G401 (cell line): ENCODE measurements at regions not wholly inside any gene's neighbourhood (a gene's known extent, or its start where the extent isn't known, plus 50 kb on each side); places are given as distances from the start of the nearest gene placed in this dataset.
A peak's percentile ranks its signal among the peaks of the same experiment; 100 is the strongest.
"Not testable (repeated sequence)": the region's sequence is repeated elsewhere in the genome, so short reads cannot be mapped to it uniquely, and the experiment has no call there.

Experiments
- DNase-seq: peaks from one replicate; pipeline ENCODE4 v3.0.0-alpha.2; 2015; ENCODE audit warnings: low spot score
- in situ Hi-C: cut with HindIII; loops from 2 replicates; pipeline ENCODE4 v1.10.0; 2016; ENCODE audit warnings: low sequenced_read_pairs, mixed read lengths

- DNase-seq: no peak
- in situ Hi-C loops: no loop called here
These were observed 114.6 kb upstream of the THUMPD2 start for GRCh38 chr2:39893616-39894015.

- in situ Hi-C loops: no loop called here
These were observed 102.9 kb upstream of the THUMPD2 start for GRCh38 chr2:39881948-39882347.

GRCh38 chr2:39881494-39881893 lies 102.4 kb upstream of the THUMPD2 start:
- in situ Hi-C loops: no loop called here
- DNase-seq: no peak

More at GRCh38 chr2:39881948-39882347, 102.9 kb upstream of the THUMPD2 start:
- DNase-seq: no peak

DNA sequence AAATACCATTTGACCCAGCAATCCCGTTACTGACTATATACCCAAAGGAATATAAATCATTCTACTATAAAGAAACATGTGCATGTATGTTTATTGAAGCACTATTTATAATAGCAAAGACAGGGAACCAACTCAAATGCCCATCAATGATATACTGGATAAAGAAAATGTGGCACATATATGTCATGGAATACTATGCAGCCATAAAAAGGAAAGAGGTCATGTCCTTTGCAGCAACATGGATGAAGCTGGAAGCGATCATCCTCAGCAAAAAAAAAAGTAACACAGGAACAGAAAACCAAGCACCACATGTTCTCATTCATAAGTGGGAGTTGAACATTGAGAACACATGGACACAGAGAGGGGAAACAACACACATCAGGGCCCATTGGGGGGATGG lies 99.9 kb upstream of the THUMPD2 start:
- in situ Hi-C loops, DNase-seq: not testable (repeated sequence)

DNA sequence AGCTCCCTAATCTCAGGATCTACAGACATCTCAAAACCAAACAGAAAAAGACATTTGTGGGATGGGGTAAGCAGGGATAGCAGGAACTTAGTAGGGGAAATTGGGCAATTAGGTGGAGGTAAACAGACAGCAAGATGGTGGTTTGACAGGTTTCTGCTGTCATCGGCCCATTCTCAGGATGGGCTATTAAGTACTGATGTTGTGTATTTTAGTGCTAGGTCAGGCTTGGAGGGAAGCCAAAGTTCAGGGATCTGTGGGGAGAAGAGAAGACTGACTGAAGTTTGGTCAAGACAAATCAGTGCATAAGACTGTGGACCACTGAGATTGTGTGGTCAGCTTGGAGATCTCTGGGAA lies 96.8 kb upstream of the THUMPD2 start:
- in situ Hi-C loops: no loop called here

DNA sequence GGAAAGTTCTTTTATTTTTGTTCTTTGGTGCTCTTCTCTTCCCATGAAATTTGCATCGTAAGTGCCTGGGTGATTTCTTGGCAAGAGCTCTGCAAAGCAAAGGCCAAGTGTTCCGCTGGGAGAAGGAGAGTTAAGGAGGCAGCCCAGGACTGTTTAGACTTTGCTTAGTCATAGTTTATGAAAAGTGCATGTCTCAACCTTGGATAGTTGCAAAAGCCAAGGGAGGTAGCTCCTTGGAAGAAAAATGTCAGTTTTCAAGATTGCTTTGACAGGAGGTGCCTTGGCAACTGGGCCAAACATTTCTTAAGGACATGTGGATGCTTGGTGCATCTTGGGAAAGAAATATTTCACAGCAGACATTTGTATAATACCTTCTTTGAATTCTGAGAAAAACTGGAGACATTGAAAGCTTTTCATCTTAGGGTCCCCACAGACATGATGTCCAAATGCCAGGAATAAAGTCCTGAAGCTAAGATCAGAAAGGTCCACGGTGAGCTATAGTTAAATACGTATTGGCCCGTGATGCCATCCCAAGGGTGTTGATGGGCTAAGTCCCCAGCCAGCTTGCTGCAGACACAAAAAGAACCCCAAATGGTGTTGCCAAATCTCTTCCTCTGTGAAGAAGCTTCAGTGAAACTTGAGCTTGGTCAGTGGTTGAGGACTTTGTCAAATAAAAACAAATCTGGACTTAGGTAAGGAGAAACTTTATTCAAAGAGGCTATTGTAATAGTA lies 96.3 kb upstream of the THUMPD2 start:
- DNase-seq: peak; percentile 4
- in situ Hi-C loops: no loop called here

More for the DNA sequence above, 96.8 kb upstream of the THUMPD2 start:
- DNase-seq: no peak

- no peak for DNase-seq
- in situ Hi-C loops: no loop called here
These were observed 95.2 kb upstream of the THUMPD2 start for GRCh38 chr2:39874236-39874635.

GRCh38 chr2:39873586-39873985 lies 94.5 kb upstream of the THUMPD2 start:
- DNase-seq: no peak
- in situ Hi-C loops: no loop called here

- in situ Hi-C loops: no loop called here
- no peak for DNase-seq
These were observed 93.7 kb upstream of the THUMPD2 start for GRCh38 chr2:39872748-39873147.

DNA sequence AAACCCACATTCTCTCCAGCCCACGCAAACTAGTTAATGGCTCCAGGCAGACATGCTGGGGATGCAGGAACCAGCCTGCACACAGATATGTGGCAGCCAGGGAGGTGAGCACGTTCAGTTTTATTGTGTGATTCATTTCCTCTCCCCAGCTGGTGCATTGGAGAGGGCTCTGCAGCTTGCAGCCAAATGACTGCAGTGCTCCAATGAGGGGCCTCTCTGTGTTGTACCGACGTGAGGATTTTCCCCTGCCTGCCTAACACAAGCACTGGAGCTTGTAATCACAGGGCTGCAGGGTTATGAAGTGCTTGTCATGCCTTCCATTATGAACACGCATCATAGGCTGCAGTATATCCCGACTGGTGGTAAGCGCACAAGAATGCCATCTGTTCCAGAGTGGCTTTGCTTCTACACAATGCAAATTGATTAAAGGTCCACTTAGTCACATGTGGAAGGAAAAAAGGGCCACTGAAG lies 92.3 kb upstream of the THUMPD2 start:
- in situ Hi-C loops: no loop called here

GRCh38 chr2:39870871-39871270 lies 91.8 kb upstream of the THUMPD2 start:
- in situ Hi-C loops: no loop called here
- peak; percentile 92 for DNase-seq

More for the DNA sequence above, 92.3 kb upstream of the THUMPD2 start:
- peak; percentile 98 for DNase-seq

- no peak for DNase-seq
- in situ Hi-C loops: no loop called here
These were observed 88.2 kb upstream of the THUMPD2 start for GRCh38 chr2:39867268-39867667.

DNA sequence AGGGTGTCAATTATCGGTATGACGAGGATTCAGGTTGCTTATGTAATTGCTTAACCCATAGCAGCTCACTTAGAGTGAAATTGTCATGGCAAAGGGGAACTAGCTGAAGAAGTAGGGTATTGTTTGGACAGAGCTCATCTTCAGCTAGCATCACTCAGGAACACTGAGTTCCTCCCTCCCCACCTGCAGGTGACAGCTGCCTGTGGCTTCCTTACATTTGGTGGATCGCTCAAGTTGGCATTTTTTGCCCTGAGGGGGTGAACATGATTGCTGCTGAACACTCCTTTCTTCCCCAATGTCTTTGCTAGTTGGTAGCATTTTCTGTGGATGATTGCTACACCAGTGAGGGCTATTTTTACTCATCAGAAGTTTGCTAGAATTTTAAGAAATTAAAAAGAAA lies 86.7 kb upstream of the THUMPD2 start:
- in situ Hi-C loops: no loop called here
- DNase-seq: no peak

DNA sequence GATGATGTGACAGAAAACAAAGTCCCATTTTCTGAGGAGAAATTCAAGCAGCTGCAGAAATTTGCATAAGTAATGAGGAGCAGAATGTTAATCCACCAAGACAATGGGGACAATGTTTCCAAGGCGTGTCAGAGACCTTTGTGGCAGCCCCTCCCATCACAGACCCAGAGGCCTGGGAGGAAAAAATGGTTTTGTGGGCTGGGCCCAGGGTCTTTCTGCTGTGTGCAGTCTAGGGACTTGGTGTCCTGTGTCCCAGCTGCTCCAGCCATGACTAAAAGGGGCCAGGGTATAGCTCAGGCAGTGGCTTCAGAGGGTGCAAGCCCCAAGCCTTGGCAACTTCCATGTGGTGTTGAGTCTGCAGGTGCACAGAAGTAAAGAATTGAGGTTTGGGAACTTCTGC lies 84.6 kb upstream of the THUMPD2 start:
- in situ Hi-C loops: not testable (repeated sequence)

DNA sequence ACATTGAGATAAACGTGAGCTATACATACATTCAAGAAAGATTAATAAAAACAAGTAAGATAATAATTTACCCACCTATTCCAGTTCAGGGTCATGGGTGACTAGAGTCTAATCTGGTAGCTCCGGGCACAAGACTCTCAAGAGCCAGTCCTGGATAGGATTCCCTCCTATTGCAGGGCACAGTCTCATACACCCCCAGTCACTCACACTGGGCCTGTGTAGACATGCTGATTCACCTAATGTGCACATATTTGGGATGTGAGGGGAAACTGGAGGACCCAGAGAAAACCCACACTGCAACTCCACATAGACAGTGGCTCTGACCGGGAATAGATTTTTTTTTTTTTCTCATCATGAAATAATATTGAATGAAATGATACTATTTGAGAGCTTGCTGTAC lies 81.5 kb upstream of the THUMPD2 start:
- in situ Hi-C loops: no loop called here
- no peak for DNase-seq

More for the DNA sequence above, 84.6 kb upstream of the THUMPD2 start:
- DNase-seq: not testable (repeated sequence)

- DNase-seq: peak; percentile 5
- in situ Hi-C loops: no loop called here
These were observed 79.6 kb upstream of the THUMPD2 start for GRCh38 chr2:39858677-39859076.

- no peak for DNase-seq
- in situ Hi-C loops: no loop called here
These were observed 76.8 kb upstream of the THUMPD2 start for GRCh38 chr2:39855856-39856255.

DNA sequence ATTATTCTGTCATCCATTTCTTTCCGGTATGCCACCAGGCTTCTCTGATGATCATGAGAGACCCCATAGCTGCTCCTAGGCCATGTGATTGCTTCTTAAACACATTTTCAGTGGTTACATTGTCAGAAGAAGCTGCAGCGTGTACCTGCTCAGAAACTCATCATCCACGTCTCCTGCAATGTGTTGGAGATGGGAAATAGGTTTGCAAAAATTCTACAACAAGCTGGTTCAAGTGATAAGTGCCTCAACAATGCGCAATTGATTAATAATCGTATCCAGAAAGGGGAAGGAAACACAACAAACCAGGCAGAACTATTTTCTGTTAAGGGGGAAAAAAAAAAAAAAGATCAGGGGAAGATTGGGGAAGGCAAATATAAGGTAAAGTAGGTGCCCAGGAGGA lies 75.7 kb upstream of the THUMPD2 start:
- DNase-seq: no peak
- in situ Hi-C loops: no loop called here

DNA sequence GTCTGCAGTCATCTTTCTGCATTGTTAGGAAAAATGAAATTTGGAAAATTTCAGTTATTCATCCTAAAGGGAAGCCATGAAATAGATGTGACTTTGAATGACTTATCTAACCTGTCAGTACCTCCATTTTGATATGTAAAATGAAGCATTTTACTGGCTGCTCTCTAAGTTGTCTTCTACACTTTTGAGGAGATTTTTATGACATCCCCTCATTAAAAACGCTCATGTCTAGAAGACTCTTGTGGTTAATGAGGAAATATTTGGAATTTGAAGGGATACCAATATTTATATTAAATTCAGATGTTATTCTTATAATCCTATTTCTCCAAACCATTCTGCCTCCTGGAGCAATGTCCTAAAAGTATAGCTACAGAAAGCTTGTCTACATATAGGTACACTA lies 73.8 kb upstream of the THUMPD2 start:
- in situ Hi-C loops: no loop called here

DNA sequence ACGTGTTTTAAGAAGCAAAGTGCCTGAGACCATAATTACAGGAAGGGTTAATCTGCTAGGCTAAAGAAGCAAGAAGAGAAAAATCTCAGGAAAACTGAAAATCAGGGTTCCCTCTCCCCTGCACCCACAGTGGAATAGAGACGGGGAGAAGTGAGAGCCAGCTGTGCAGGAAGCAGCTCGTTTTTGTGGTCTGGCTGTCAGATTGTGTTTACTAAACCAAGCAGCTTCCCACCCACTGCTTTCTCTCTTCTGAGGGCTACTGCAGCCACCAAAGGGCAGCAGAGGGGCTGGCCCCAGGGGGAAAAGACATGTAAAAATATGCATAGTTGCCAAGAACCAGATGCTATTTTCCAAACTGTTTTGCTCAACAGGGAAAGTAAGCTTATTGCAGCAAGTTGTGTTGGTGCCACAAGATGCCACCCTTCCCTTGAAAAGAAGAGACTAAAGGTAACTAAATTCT lies 72.6 kb upstream of the THUMPD2 start:
- in situ Hi-C loops: no loop called here
- DNase-seq: peak; percentile 11

More for the DNA sequence above, 73.8 kb upstream of the THUMPD2 start:
- no peak for DNase-seq

DNA sequence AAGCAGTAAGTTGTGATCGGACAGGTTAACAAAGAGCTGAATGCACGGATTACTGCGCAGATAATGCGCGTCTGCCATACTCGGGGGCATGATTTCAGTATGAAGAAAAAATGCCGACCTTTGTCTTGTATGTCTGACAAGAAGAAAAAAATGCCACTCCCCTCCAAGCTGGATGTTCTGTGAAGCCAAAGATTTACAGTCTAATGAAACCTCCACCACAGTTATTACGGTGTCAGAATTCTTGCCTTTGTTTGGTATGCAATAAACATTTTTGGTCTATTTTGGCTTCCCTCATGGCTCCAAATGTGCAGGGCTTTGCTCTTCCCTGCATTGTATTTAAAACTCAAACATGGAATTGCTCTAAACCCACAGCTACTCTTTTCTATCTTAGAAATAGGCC lies 72.2 kb upstream of the THUMPD2 start:
- DNase-seq: no peak
- in situ Hi-C loops: no loop called here
